ENCODE measurements at regions not wholly inside any gene's neighbourhood (a gene's known extent, or its start where the extent isn't known, plus 50 kb on each side); places are given as distances from the start of the nearest gene placed in this dataset.
"Not testable (repeated sequence)": the region's sequence is repeated elsewhere in the genome, so short reads cannot be mapped to it uniquely, and the experiment has no call there.

GRCh38 chr9:27659571-27659970 is 86.3 kb upstream of the C9orf72 start:
- H3K4me3 ChIP-seq (ENCODE audit: low read length) = no peak overlapping the region
- TF ChIP-seq ZNF274 (IDR thresholded peaks at IDR 0.05; ENCODE audit: low read depth, low read length) = no peak

- H3K4me3 ChIP-seq (ENCODE audit: low read length) = no peak overlapping the region
- no peak for TF ChIP-seq ZNF274 (IDR thresholded peaks at IDR 0.05; ENCODE audit: low read depth, low read length)
These were observed 86.9 kb upstream of the C9orf72 start for GRCh38 chr9:27660148-27660547.

GRCh38 chr9:27663526-27663925 is 90.2 kb upstream of the C9orf72 start:
- TF ChIP-seq ZNF274 (IDR thresholded peaks at IDR 0.05; ENCODE audit: low read depth, low read length) = no peak

GRCh38 chr9:27664121-27664779 is 91.0 kb upstream of the C9orf72 start:
- no peak overlapping the region for H3K4me3 ChIP-seq (ENCODE audit: low read length)
- no peak for TF ChIP-seq ZNF274 (IDR thresholded peaks at IDR 0.05; ENCODE audit: low read depth, low read length)

More at GRCh38 chr9:27663526-27663925, 90.2 kb upstream of the C9orf72 start:
- no peak overlapping the region for H3K4me3 ChIP-seq (ENCODE audit: low read length)

- H3K4me3 ChIP-seq (ENCODE audit: low read length) = no peak overlapping the region
- no peak for TF ChIP-seq ZNF274 (IDR thresholded peaks at IDR 0.05; ENCODE audit: low read depth, low read length)
These were observed 91.9 kb upstream of the C9orf72 start for GRCh38 chr9:27665136-27665535.

GRCh38 chr9:27668280-27668679 is 95.0 kb upstream of the C9orf72 start:
- H3K4me3 ChIP-seq (ENCODE audit: low read length) = no peak overlapping the region
- no peak for TF ChIP-seq ZNF274 (IDR thresholded peaks at IDR 0.05; ENCODE audit: low read depth, low read length)

GRCh38 chr9:27671636-27672035 is 98.4 kb upstream of the C9orf72 start:
- TF ChIP-seq ZNF274 (IDR thresholded peaks at IDR 0.05; ENCODE audit: low read depth, low read length) = no peak
- no peak overlapping the region for H3K4me3 ChIP-seq (ENCODE audit: low read length)

- no peak overlapping the region for H3K4me3 ChIP-seq (ENCODE audit: low read length)
- TF ChIP-seq ZNF274 (IDR thresholded peaks at IDR 0.05; ENCODE audit: low read depth, low read length) = no peak
These were observed 99.4 kb upstream of the C9orf72 start for GRCh38 chr9:27672718-27673117.

- no peak overlapping the region for H3K4me3 ChIP-seq (ENCODE audit: low read length)
- TF ChIP-seq ZNF274 (IDR thresholded peaks at IDR 0.05; ENCODE audit: low read depth, low read length) = no peak
These were observed 100.4 kb upstream of the C9orf72 start for GRCh38 chr9:27673641-27674040.

- no peak overlapping the region for H3K4me3 ChIP-seq (ENCODE audit: low read length)
- no peak for TF ChIP-seq ZNF274 (IDR thresholded peaks at IDR 0.05; ENCODE audit: low read depth, low read length)
These were observed 102.1 kb upstream of the C9orf72 start for GRCh38 chr9:27675354-27675753.

- TF ChIP-seq ZNF274 (IDR thresholded peaks at IDR 0.05; ENCODE audit: low read depth, low read length) = no peak
These were observed 103.5 kb upstream of the C9orf72 start for GRCh38 chr9:27676827-27677226.

GRCh38 chr9:27679338-27679737 is 106.1 kb upstream of the C9orf72 start:
- TF ChIP-seq ZNF274 (IDR thresholded peaks at IDR 0.05; ENCODE audit: low read depth, low read length) = no peak
- no peak overlapping the region for H3K4me3 ChIP-seq (ENCODE audit: low read length)

More at GRCh38 chr9:27676827-27677226, 103.5 kb upstream of the C9orf72 start:
- no peak overlapping the region for H3K4me3 ChIP-seq (ENCODE audit: low read length)

GRCh38 chr9:27683181-27683580 is 109.9 kb upstream of the C9orf72 start:
- no peak overlapping the region for H3K4me3 ChIP-seq (ENCODE audit: low read length)

GRCh38 chr9:27688954-27689353 is 115.7 kb upstream of the C9orf72 start:
- H3K4me3 ChIP-seq (ENCODE audit: low read length) = no peak overlapping the region
- TF ChIP-seq ZNF274 (IDR thresholded peaks at IDR 0.05; ENCODE audit: low read depth, low read length) = no peak

More at GRCh38 chr9:27683181-27683580, 109.9 kb upstream of the C9orf72 start:
- TF ChIP-seq ZNF274 (IDR thresholded peaks at IDR 0.05; ENCODE audit: low read depth, low read length) = no peak

- not testable (repeated sequence) for H3K4me3 ChIP-seq (ENCODE audit: low read length)
These were observed 117.5 kb upstream of the C9orf72 start for GRCh38 chr9:27690816-27691215.

GRCh38 chr9:27699621-27700020 is 126.3 kb upstream of the C9orf72 start:
- no peak for TF ChIP-seq ZNF274 (IDR thresholded peaks at IDR 0.05; ENCODE audit: low read depth, low read length)
- H3K4me3 ChIP-seq (ENCODE audit: low read length) = no peak overlapping the region

All from GM08714 (cell line).